Ishikawa (cell line): ENCODE measurements at regions not wholly inside any gene's neighbourhood (a gene's known extent, or its start where the extent isn't known, plus 50 kb on each side); places are given as distances from the start of the nearest gene placed in this dataset.

Experiments
- CEBPB ChIP-seq: IDR thresholded peaks from 2 replicates; pipeline ENCODE4 v1.6.1; 2012
- CREB1 ChIP-seq: IDR thresholded peaks from 2 replicates; pipeline ENCODE4 v1.6.1; 2012; ENCODE audit warnings: low read depth
- EGR1 ChIP-seq: IDR thresholded peaks from 2 replicates; pipeline ENCODE4 v1.6.1; 2012
- EP300 ChIP-seq: IDR thresholded peaks from 2 replicates; pipeline ENCODE4 v1.6.1; 2012; ENCODE audit warnings: borderline replicate concordance
- FOXM1 ChIP-seq: IDR thresholded peaks from 2 replicates; pipeline ENCODE4 v1.6.1; 2012; ENCODE audit warnings: low read depth, borderline replicate concordance
- MAX ChIP-seq: IDR thresholded peaks from 2 replicates; pipeline ENCODE4 v1.6.1; 2012
- NFIC ChIP-seq: IDR thresholded peaks from 2 replicates; pipeline ENCODE4 v1.6.1; 2012
- RAD21 ChIP-seq: IDR thresholded peaks from 2 replicates; pipeline ENCODE4 v1.6.1; 2012; ENCODE audit warnings: low read depth
- TAF1 ChIP-seq: IDR thresholded peaks from 2 replicates; pipeline ENCODE4 v1.6.1; 2012; ENCODE audit warnings: low read depth, mild to moderate bottlenecking
- TCF12 ChIP-seq: IDR thresholded peaks from 2 replicates; pipeline ENCODE4 v1.6.1; 2012; ENCODE audit warnings: low read depth
- TEAD4 ChIP-seq: IDR thresholded peaks from 2 replicates; pipeline ENCODE4 v1.6.1; 2012
- YY1 ChIP-seq: IDR thresholded peaks from 2 replicates; pipeline ENCODE4 v1.6.1; 2012; ENCODE audit warnings: low read depth
- ZBTB7A ChIP-seq: IDR thresholded peaks from 2 replicates; pipeline ENCODE4 v1.6.1; 2012; ENCODE audit warnings: low read depth
- TF ChIP-seq, protein P1 (sequence below): IDR thresholded peaks from 2 replicates; pipeline ENCODE4 v1.6.1; 2012; ENCODE audit warnings: low read depth, mild to moderate bottlenecking
- TF ChIP-seq, protein P2 (sequence below): IDR thresholded peaks from 2 replicates; pipeline ENCODE4 v1.6.1; 2012

- TF ChIP-seq, protein P1, sequence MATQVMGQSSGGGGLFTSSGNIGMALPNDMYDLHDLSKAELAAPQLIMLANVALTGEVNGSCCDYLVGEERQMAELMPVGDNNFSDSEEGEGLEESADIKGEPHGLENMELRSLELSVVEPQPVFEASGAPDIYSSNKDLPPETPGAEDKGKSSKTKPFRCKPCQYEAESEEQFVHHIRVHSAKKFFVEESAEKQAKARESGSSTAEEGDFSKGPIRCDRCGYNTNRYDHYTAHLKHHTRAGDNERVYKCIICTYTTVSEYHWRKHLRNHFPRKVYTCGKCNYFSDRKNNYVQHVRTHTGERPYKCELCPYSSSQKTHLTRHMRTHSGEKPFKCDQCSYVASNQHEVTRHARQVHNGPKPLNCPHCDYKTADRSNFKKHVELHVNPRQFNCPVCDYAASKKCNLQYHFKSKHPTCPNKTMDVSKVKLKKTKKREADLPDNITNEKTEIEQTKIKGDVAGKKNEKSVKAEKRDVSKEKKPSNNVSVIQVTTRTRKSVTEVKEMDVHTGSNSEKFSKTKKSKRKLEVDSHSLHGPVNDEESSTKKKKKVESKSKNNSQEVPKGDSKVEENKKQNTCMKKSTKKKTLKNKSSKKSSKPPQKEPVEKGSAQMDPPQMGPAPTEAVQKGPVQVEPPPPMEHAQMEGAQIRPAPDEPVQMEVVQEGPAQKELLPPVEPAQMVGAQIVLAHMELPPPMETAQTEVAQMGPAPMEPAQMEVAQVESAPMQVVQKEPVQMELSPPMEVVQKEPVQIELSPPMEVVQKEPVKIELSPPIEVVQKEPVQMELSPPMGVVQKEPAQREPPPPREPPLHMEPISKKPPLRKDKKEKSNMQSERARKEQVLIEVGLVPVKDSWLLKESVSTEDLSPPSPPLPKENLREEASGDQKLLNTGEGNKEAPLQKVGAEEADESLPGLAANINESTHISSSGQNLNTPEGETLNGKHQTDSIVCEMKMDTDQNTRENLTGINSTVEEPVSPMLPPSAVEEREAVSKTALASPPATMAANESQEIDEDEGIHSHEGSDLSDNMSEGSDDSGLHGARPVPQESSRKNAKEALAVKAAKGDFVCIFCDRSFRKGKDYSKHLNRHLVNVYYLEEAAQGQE = no peak
- TF ChIP-seq CEBPB = no peak
These were observed 647.7 kb upstream of the NRSN1 start for GRCh38 chr6:23478312-23478711.

- TF ChIP-seq, protein P2, sequence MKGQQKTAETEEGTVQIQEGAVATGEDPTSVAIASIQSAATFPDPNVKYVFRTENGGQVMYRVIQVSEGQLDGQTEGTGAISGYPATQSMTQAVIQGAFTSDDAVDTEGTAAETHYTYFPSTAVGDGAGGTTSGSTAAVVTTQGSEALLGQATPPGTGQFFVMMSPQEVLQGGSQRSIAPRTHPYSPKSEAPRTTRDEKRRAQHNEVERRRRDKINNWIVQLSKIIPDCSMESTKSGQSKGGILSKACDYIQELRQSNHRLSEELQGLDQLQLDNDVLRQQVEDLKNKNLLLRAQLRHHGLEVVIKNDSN = no peak
- TF ChIP-seq ZBTB7A = no peak
- no peak for TF ChIP-seq YY1
- TF ChIP-seq CREB1 = no peak
- TF ChIP-seq TEAD4 = no peak
- no peak for TF ChIP-seq EP300
- no peak for TF ChIP-seq TCF12
- TF ChIP-seq EGR1 = no peak
- TF ChIP-seq, protein P1 = no peak
- TF ChIP-seq NFIC = no peak
- TF ChIP-seq TAF1 = no peak
- no peak for TF ChIP-seq FOXM1
- no peak for TF ChIP-seq RAD21
These were observed 642.1 kb upstream of the NRSN1 start for GRCh38 chr6:23483896-23484295.

DNA sequence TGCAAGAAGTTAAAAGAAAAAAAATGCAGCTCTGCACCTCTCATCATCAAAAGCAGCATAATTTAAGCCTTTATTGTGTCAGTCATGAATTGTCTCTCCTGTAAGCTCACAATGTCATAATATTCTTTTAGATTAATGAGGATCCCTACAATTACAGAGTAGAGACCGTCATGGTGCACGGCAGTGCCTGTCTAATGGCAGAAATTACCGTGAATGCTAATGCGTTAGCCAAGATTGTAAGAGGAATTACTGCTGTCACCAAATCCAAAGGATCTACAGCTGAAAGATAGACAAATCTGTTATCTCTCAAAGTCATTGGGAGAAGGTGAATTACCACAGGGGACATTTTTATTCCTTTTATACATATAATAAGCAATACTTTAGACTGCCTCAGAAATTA, 631.6 kb upstream of the NRSN1 start:
- no peak for TF ChIP-seq TEAD4
- no peak for TF ChIP-seq EGR1
- TF ChIP-seq NFIC = no peak
- TF ChIP-seq TCF12 = no peak
- TF ChIP-seq ZBTB7A = no peak
- TF ChIP-seq FOXM1 = no peak
- TF ChIP-seq, protein P1 = no peak

DNA sequence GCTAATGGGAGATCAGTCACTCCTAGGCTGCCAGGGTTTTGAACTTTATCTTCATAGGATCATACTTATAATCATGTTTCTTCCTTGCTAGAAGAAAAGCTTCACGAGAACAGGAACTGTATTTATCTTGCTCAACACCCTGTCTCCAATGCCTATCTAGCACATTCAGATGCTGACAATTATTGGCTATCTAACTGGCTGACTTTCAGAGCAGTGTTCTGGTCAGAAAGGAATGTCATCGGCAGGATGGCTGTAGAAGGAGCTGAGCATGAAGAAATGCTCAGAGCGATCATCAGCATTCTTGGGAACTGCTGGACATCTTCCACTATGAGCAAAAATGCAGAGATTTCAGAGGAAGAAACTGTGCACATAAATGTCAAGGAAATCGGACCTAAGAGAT, 628.0 kb upstream of the NRSN1 start:
- TF ChIP-seq EP300 = no peak
- no peak for TF ChIP-seq TEAD4
- TF ChIP-seq NFIC = no peak
- TF ChIP-seq YY1 = no peak

DNA sequence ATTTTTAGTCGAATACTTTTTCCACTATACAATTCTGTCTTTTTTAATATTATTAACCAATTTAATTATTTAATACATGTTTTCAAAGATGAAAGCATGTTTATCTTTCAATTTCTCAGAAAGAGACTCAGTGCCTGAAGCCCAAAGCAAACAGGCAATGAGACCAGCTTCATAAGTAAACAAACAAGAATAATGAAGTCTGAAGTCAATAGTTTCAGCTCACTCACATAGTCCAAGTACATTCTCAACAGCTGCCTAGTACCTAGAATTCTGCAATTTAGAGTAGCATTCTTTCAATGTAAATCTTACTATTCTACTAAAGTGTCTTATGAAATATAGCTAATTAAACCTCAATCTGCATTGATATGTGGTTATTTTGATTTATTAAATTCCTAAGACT, 626.5 kb upstream of the NRSN1 start:
- TF ChIP-seq FOXM1 (no peak), EP300 (no peak), TAF1 (no peak), EGR1 (no peak), MAX (no peak), NFIC (no peak), RAD21 (no peak), CEBPB (no peak), TCF12 (no peak), YY1 (no peak), TEAD4 (no peak), CREB1 (no peak), ZBTB7A (no peak)
- TF ChIP-seq, protein P1 = no peak
- TF ChIP-seq, protein P2 = no peak
